ENCODE measurements at regions not wholly inside any gene's neighbourhood (a gene's known extent, or its start where the extent isn't known, plus 50 kb on each side); places are given as distances from the start of the nearest gene placed in this dataset.
"Not testable (repeated sequence)": the region's sequence is repeated elsewhere in the genome, so short reads cannot be mapped to it uniquely, and the experiment has no call there.

GRCh38 chr7:106582365-106582764 is 78.6 kb downstream of the CCDC71L start:
- no peak for TF ChIP-seq CTCF (IDR thresholded peaks at IDR 0.05; ENCODE audit: borderline replicate concordance, extremely low read depth, insufficient read depth)
- Histone ChIP-seq H3K4me1 (ENCODE audit: control insufficient read depth in 2 of 3, insufficient read depth in 2 of 3, low read depth in 1 of 3, low read length in 3 of 3) (no peaks in the 10 kb centered on the region), H3K27ac (ENCODE audit: low read depth in 2 of 2, low read length in 2 of 2) (no peak overlapping the region), H3K4me3 (ENCODE audit: low read length in 3 of 3) (no peak overlapping the region), H3K9me3 (ENCODE audit: control insufficient read depth in 2 of 3, insufficient read depth in 1 of 3, low read length in 3 of 3) (no peaks in the 10 kb centered on the region), H3K36me3 (ENCODE audit: control insufficient read depth in 2 of 3, insufficient read depth in 3 of 3, low read length in 3 of 3) (no peaks in the 10 kb centered on the region), H3K9ac (ENCODE audit: low read length in 3 of 3) (no peak overlapping the region), H3K27me3 (ENCODE audit: control insufficient read depth, insufficient read depth, low read length) (no peaks in the 10 kb centered on the region)
- intact Hi-C loops (cut with DNase I) = no loop called here
- DNase-seq (no peak), FAIRE-seq (no peak)

GRCh38 chr7:106579086-106579485 is 81.9 kb downstream of the CCDC71L start:
- DNase-seq = peak in 4 of 5 donors; percentile 39 to 67 (median 53)
- H3K36me3 ChIP-seq (ENCODE audit: control insufficient read depth in 2 of 3, insufficient read depth in 3 of 3, low read length in 3 of 3); H3K27ac ChIP-seq (ENCODE audit: low read depth in 2 of 2, low read length in 2 of 2); intact Hi-C loops (cut with DNase I); H3K4me1 ChIP-seq (ENCODE audit: control insufficient read depth in 2 of 3, insufficient read depth in 2 of 3, low read depth in 1 of 3, low read length in 3 of 3); H3K9me3 ChIP-seq (ENCODE audit: control insufficient read depth in 2 of 3, insufficient read depth in 1 of 3, low read length in 3 of 3); FAIRE-seq; H3K27me3 ChIP-seq (ENCODE audit: control insufficient read depth, insufficient read depth, low read length); H3K4me3 ChIP-seq (ENCODE audit: low read length in 3 of 3); H3K9ac ChIP-seq (ENCODE audit: low read length in 3 of 3): not testable (repeated sequence)

- Histone ChIP-seq H3K4me1 (ENCODE audit: control insufficient read depth in 2 of 3, insufficient read depth in 2 of 3, low read depth in 1 of 3, low read length in 3 of 3) (no peaks in the 10 kb centered on the region), H3K4me3 (ENCODE audit: low read length in 3 of 3) (no peak overlapping the region), H3K9ac (ENCODE audit: low read length in 3 of 3) (no peak overlapping the region), H3K27me3 (ENCODE audit: control insufficient read depth, insufficient read depth, low read length) (no peaks in the 10 kb centered on the region), H3K9me3 (ENCODE audit: control insufficient read depth in 2 of 3, insufficient read depth in 1 of 3, low read length in 3 of 3) (no peaks in the 10 kb centered on the region), H3K27ac (ENCODE audit: low read depth in 2 of 2, low read length in 2 of 2) (no peak overlapping the region), H3K36me3 (ENCODE audit: control insufficient read depth in 2 of 3, insufficient read depth in 3 of 3, low read length in 3 of 3) (no peaks in the 10 kb centered on the region)
- intact Hi-C loops (cut with DNase I) = no loop called here
- no peak for FAIRE-seq
- TF ChIP-seq CTCF (IDR thresholded peaks at IDR 0.05; ENCODE audit: borderline replicate concordance, extremely low read depth, insufficient read depth) = no peak
- no peak for DNase-seq
Observed at GRCh38 chr7:106575138-106575823, 85.7 kb downstream of the CCDC71L start.

- no peak overlapping the region for H3K4me3 ChIP-seq (ENCODE audit: low read length in 3 of 3)
- H3K27me3 ChIP-seq (ENCODE audit: control insufficient read depth, insufficient read depth, low read length) = no peaks in the 10 kb centered on the region
- intact Hi-C loops (cut with DNase I) = no loop called here
- H3K9me3 ChIP-seq (ENCODE audit: control insufficient read depth in 2 of 3, insufficient read depth in 1 of 3, low read length in 3 of 3) = no peaks in the 10 kb centered on the region
- no peak for TF ChIP-seq CTCF (IDR thresholded peaks at IDR 0.05; ENCODE audit: borderline replicate concordance, extremely low read depth, insufficient read depth)
- no peak overlapping the region for H3K27ac ChIP-seq (ENCODE audit: low read depth in 2 of 2, low read length in 2 of 2)
- no peaks in the 10 kb centered on the region for H3K4me1 ChIP-seq (ENCODE audit: control insufficient read depth in 2 of 3, insufficient read depth in 2 of 3, low read depth in 1 of 3, low read length in 3 of 3)
- DNase-seq (no peak), FAIRE-seq (no peak)
- no peak overlapping the region for H3K9ac ChIP-seq (ENCODE audit: low read length in 3 of 3)
- no peaks in the 10 kb centered on the region for H3K36me3 ChIP-seq (ENCODE audit: control insufficient read depth in 2 of 3, insufficient read depth in 3 of 3, low read length in 3 of 3)
Observed at GRCh38 chr7:106573738-106574137, 87.2 kb downstream of the CCDC71L start.
